IPS-15b (cell line): ENCODE measurements at regions not wholly inside any gene's neighbourhood (a gene's known extent, or its start where the extent isn't known, plus 50 kb on each side); places are given as distances from the start of the nearest gene placed in this dataset.
"Not testable (repeated sequence)": the region's sequence is repeated elsewhere in the genome, so short reads cannot be mapped to it uniquely, and the experiment has no call there.

Source experiments
- H3K27me3 ChIP-seq: one replicate; pipeline ENCODE4 v1.6.1; 2013; ENCODE audit warnings: low read length; ENCODE audit not compliant: control insufficient read depth, insufficient read depth
- H3K36me3 ChIP-seq: one replicate; pipeline ENCODE4 v1.6.1; 2013; ENCODE audit warnings: low read length; ENCODE audit not compliant: control insufficient read depth, insufficient read depth
- H3K4me1 ChIP-seq: one replicate; pipeline ENCODE4 v1.6.1; 2013; ENCODE audit warnings: mild to moderate bottlenecking, low read length; ENCODE audit not compliant: control insufficient read depth, insufficient read depth
- H3K4me3 ChIP-seq: one replicate; pipeline ENCODE4 v1.5.1; 2013; ENCODE audit warnings: low read depth, low read length
- H3K9ac ChIP-seq: one replicate; pipeline ENCODE4 v1.6.1; 2013; ENCODE audit warnings: low read depth, mild to moderate bottlenecking, low read length
- H3K9me3 ChIP-seq: one replicate; pipeline ENCODE4 v1.6.1; 2013; ENCODE audit warnings: mild to moderate bottlenecking, low read length; ENCODE audit not compliant: control insufficient read depth, insufficient read depth

GRCh38 chr5:2538169-2538568, 213.3 kb downstream of the IRX2 start:
- no peak overlapping the region for H3K9ac ChIP-seq
- no peaks in the 10 kb centered on the region for H3K4me1 ChIP-seq
- no peaks in the 10 kb centered on the region for H3K36me3 ChIP-seq
- no peak overlapping the region for H3K4me3 ChIP-seq
- no peaks in the 10 kb centered on the region for H3K27me3 ChIP-seq
- H3K9me3 ChIP-seq, result peaks cover 6% of the 10 kb centered on the region

GRCh38 chr5:2537378-2538145, 213.9 kb downstream of the IRX2 start:
- Histone ChIP-seq H3K36me3 (no peaks in the 10 kb centered on the region), H3K4me1 (no peaks in the 10 kb centered on the region), H3K9me3 (peaks cover 6% of the 10 kb centered on the region), H3K9ac (no peak overlapping the region), H3K27me3 (no peaks in the 10 kb centered on the region), H3K4me3 (no peak overlapping the region)

- H3K36me3 ChIP-seq, result no peaks in the 10 kb centered on the region
- peaks cover 6% of the 10 kb centered on the region for H3K9me3 ChIP-seq
- no peak overlapping the region for H3K9ac ChIP-seq
- no peaks in the 10 kb centered on the region for H3K4me1 ChIP-seq
- H3K4me3 ChIP-seq, result no peak overlapping the region
- H3K27me3 ChIP-seq, result no peaks in the 10 kb centered on the region
Measured at GRCh38 chr5:2536632-2537377, 214.7 kb downstream of the IRX2 start.

GRCh38 chr5:2534970-2535369, 216.5 kb downstream of the IRX2 start:
- H3K36me3 ChIP-seq, result no peaks in the 10 kb centered on the region
- H3K9ac ChIP-seq, result no peak overlapping the region
- H3K4me1 ChIP-seq, result no peaks in the 10 kb centered on the region

GRCh38 chr5:2534251-2534650, 217.2 kb downstream of the IRX2 start:
- Histone ChIP-seq H3K9me3 (peaks cover 6% of the 10 kb centered on the region), H3K27me3 (no peaks in the 10 kb centered on the region), H3K4me1 (no peaks in the 10 kb centered on the region), H3K9ac (no peak overlapping the region), H3K4me3 (no peak overlapping the region), H3K36me3 (no peaks in the 10 kb centered on the region)

More at GRCh38 chr5:2534970-2535369, 216.5 kb downstream of the IRX2 start:
- Histone ChIP-seq H3K4me3 (no peak overlapping the region), H3K27me3 (no peaks in the 10 kb centered on the region), H3K9me3 (peaks cover 6% of the 10 kb centered on the region)

GRCh38 chr5:2533848-2534247, 217.6 kb downstream of the IRX2 start:
- H3K9ac ChIP-seq, H3K4me3 ChIP-seq, H3K36me3 ChIP-seq, H3K4me1 ChIP-seq, H3K27me3 ChIP-seq, H3K9me3 ChIP-seq: not testable (repeated sequence)

GRCh38 chr5:2532809-2533208, 218.7 kb downstream of the IRX2 start:
- Histone ChIP-seq H3K9me3 (peaks cover 6% of the 10 kb centered on the region), H3K4me3 (no peak overlapping the region), H3K36me3 (no peaks in the 10 kb centered on the region), H3K27me3 (no peaks in the 10 kb centered on the region), H3K4me1 (no peaks in the 10 kb centered on the region), H3K9ac (no peak overlapping the region)

- no peaks in the 10 kb centered on the region for H3K27me3 ChIP-seq
- H3K9ac ChIP-seq, result no peak overlapping the region
- no peaks in the 10 kb centered on the region for H3K36me3 ChIP-seq
- H3K4me3 ChIP-seq, result no peak overlapping the region
- H3K4me1 ChIP-seq, result no peaks in the 10 kb centered on the region
- H3K9me3 ChIP-seq, result peaks cover 6% of the 10 kb centered on the region
Measured at GRCh38 chr5:2531318-2531717, 220.2 kb downstream of the IRX2 start.

GRCh38 chr5:2530609-2531008, 220.9 kb downstream of the IRX2 start:
- Histone ChIP-seq H3K27me3 (no peaks in the 10 kb centered on the region), H3K9me3 (peaks cover 6% of the 10 kb centered on the region), H3K36me3 (no peaks in the 10 kb centered on the region), H3K4me1 (no peaks in the 10 kb centered on the region), H3K4me3 (no peak overlapping the region), H3K9ac (no peak overlapping the region)

- Histone ChIP-seq H3K36me3 (no peaks in the 10 kb centered on the region), H3K9me3 (peaks cover 3% of the 10 kb centered on the region), H3K4me3 (no peak overlapping the region), H3K27me3 (no peaks in the 10 kb centered on the region), H3K9ac (no peak overlapping the region), H3K4me1 (no peaks in the 10 kb centered on the region)
Measured at GRCh38 chr5:2529371-2530092, 221.9 kb downstream of the IRX2 start.

- H3K36me3 ChIP-seq, result no peaks in the 10 kb centered on the region
- H3K4me1 ChIP-seq, result no peaks in the 10 kb centered on the region
- no peak overlapping the region for H3K4me3 ChIP-seq
- no peaks in the 10 kb centered on the region for H3K9me3 ChIP-seq
- no peak overlapping the region for H3K9ac ChIP-seq
- H3K27me3 ChIP-seq, result no peaks in the 10 kb centered on the region
Measured at GRCh38 chr5:2525351-2525750, 226.1 kb downstream of the IRX2 start.
